NCI-H1436 (cell line): ENCODE measurements at regions not wholly inside any gene's neighbourhood (a gene's known extent, or its start where the extent isn't known, plus 50 kb on each side); places are given as distances from the start of the nearest gene placed in this dataset.

ENCODE experiments used
- DNase-seq: peaks from one replicate; lab custom pipeline; 2025; lab: John Stamatoyannopoulos, UW

DNA sequence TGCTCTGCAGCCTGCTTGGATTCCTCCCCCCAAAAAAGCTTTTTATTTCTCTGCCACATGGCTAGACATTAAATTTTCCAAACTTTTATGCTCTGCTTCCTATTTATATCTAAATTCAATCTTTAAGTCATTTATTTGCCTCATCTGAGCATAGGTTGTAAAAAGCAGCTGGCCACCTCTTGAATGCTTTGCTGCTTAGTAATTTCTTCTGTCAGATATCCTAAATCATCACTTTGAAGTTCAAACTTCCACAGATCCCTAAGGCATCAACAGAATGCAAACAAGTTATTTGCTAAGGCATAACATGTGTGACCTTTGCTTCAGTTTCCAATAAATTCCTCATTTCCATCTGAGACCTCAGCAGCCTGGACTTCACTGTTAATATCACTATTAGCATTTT, 209.6 kb downstream of the FSCB start:
- no peak for DNase-seq

GRCh38 chr14:44291366-44291915, 215.6 kb downstream of the FSCB start:
- DNase-seq = no peak

- no peak for DNase-seq
These were observed 219.2 kb downstream of the FSCB start for GRCh38 chr14:44287858-44288257.

DNA sequence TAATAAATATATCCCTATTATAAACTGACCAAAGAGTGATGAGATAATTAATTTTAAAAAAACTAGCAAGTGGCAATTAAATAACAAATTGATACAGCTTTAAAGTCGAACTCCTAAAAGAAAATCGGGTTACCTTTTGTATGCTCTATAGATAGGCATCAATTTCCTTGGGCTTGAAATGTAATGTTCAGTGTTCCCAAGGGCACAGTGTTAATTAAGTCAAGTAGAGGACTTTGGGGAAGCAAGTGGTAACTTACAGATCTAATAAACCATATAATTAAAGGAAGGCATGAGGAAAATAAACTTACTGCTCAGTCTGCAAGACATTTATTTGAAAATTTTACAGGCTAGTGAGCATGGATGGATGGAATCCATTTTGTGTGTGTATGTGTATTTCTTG, 220.9 kb downstream of the FSCB start:
- DNase-seq = no peak

DNA sequence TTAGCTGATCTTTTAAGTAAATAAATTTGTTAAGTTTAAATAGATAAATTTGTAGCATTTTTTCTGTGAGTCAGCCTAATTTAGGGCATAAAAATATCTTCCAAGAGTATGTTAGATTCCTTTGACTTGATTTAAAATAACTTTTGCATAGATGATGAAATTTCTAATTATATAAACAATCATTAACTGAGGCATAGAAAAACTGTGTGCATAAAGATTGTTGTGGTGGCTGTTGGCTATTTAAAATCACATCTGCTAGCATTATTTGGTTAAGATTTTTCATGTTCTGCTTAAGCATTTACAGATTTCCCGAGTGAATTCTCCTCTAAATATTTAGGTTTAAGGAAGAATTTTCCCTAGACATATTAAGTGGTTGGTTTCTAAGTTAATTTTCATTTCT, 223.2 kb downstream of the FSCB start:
- DNase-seq = no peak

- DNase-seq = no peak
These were observed 227.7 kb downstream of the FSCB start for GRCh38 chr14:44279357-44279756.

- DNase-seq = no peak
These were observed 235.4 kb downstream of the FSCB start for GRCh38 chr14:44271637-44272036.

DNA sequence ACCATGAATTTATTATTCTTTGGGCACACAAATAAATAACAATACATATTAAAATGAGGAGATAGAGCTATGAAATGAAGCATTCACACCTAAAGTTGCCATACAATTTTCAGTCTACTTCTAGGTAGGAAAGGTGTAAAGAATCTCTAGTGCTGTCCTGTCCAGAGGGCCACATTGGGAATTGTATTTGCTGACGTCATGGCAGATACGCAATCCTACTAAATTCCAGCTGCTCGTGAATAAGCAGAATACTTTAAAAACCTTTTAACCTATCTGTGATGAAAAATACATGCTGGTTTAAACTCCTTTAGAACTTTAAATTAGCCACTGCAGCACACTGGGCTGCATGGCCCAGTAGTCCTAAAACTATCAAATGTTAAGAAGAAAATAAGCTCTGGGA, 236.1 kb downstream of the FSCB start:
- DNase-seq = no peak

- no peak for DNase-seq
These were observed 241.8 kb downstream of the FSCB start for GRCh38 chr14:44265246-44265645.

- no peak for DNase-seq
These were observed 291.4 kb downstream of the FSCB start for GRCh38 chr14:44215660-44216059.

DNA sequence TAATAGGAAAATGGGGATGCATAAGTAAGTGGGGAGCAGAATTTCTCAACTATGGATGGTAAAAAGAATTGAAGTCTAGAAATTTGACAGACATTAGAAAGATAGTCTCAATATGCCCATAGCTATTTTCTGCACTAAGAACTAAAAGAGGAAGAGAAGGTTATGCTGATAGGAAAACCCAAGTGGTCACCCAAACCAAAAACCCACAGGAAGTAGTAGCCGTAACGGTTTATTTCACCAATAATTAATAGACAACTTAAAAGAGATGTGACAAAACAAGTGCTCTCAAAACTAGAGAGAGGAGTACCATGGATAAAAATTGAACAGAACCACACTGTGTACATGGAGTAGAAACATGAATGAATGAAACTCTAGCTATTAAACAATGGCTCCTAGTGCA, 295.4 kb downstream of the FSCB start:
- no peak for DNase-seq

- DNase-seq = no peak
These were observed 302.8 kb downstream of the FSCB start for GRCh38 chr14:44204061-44204835.

DNA sequence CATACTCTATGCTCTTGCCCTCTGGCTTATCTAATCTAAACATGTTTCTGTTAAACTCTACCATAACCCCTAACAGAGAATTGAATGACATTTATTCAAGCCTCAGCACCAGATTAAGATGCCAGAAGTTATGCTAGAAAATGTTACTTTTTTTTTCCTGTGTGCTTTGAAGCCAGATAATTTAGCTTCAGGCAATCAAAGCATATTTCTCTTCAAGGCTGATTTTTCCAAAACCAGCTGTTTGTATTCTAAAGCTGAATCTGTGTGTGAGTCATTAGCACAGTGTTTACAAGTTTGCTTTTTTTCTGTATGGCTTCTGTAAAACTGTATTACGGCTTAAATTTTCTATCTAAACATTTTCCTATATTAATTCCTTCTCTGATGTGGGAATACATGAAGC, 326.1 kb downstream of the FSCB start:
- no peak for DNase-seq

DNA sequence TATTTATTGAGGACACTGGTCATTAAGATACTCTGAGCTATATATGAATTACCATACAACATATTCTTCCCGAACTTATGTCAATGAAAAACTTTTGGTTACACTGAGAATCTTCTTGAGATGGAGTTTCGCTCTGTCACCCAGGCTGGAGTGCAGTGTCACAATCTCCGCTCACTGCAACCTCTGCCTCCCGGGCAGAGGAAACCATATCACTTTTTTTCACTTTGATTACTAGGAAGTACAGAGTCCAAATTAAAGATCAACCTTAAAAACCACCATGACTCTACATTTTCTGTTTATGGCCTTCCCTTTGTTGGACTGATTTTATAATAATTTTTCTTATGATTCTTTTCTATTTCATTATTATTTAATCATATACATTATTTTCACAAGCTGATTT, 336.5 kb downstream of the FSCB start:
- no peak for DNase-seq

- DNase-seq = no peak
These were observed 337.0 kb downstream of the FSCB start for GRCh38 chr14:44170101-44170500.

DNA sequence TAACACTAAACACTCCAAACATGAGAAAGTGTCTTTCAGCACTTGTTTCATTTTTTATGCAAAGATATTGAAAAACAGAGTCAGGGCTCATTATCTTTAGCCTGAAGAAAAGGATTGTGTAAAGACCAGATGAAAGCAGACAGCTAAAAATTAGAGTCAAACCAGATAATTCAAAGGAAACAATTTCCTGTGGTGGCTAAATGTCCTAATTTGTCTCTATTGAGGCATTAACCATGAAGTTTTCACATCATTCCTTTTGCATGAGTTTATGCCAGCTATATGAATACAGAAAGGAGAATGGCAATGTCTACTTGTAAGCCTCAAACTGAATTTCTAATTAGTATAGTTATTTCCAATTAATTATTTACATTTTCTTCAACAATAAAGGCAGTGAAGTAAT, 338.5 kb downstream of the FSCB start:
- DNase-seq = no peak

GRCh38 chr14:44166611-44167010, 340.5 kb downstream of the FSCB start:
- DNase-seq = no peak

GRCh38 chr14:44165936-44166335, 341.1 kb downstream of the FSCB start:
- DNase-seq = no peak

DNA sequence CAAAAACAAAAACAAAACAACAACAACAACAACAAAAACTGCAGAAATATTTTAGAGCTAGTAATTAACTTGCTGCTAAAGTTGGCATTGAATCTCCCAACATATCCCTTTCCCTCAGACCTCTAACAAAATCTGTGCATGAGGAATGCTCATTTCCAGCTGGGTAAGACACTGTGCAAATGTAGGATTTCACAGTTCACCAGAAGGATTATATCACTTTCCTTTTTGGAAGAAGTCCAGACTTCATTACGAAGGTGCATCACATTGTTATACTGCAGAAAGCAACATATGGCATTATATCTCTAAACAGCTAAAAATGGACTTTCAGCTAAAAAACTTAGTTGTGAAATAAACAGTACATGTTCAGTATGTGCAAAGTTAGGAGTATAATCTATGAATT, 341.8 kb downstream of the FSCB start:
- no peak for DNase-seq

DNA sequence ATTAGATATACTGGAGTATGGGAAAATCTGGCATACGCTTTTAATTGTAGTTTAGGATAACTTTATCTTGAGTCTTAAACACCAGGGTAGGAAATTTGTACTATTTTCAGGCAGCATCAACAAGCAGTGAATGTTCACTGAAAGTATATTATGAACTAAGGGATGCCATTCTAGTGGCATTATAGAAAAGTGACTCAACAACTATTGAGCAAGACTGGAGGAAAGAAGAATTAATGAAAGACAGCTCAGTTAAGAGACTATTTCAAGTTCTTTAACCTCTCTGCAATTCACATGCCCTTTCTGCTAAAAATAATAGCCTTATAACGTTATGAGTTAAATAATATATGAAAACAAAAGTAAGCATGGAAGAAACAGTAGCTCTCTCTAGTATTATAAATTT, 343.1 kb downstream of the FSCB start:
- DNase-seq = no peak

- DNase-seq = no peak
These were observed 344.9 kb downstream of the FSCB start for GRCh38 chr14:44162197-44162596.

DNA sequence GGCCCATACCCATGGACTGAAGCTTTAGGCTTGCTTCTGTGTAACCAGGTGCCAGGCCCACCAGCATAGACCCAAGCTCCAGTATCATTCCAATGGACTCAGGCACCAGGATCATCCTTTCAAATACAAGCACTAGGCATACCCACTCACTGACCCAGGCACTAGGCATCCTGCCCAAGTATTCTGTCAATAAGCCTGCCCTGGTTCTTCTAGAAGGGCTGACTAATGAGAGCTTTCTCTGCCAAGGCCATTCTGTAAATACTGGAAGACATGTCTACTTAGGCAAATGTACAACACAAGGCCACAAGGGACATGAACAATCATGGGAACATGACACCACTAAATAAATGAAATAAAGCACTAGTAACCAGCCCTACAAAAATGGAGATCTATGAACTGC, 352.2 kb downstream of the FSCB start:
- DNase-seq = no peak

DNA sequence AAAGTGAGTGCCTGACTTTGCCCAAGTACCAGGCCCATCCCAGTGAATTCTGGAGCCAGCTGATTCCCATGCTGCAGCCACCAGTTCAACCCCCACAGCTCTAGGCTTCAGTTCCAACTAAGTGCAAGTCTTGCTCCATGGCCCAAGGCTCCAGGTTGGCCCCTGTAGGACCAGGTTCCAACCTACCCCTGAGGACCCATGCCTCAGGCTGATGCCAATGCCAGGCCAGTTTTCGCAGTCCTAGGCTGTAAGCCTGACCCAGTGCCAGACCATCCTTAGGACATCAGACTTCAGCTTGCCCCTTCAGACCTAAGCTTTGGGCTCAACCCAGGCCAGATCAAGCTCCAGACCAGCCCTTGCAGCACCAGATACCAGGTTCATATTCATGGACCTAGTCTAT, 352.6 kb downstream of the FSCB start:
- no peak for DNase-seq

DNA sequence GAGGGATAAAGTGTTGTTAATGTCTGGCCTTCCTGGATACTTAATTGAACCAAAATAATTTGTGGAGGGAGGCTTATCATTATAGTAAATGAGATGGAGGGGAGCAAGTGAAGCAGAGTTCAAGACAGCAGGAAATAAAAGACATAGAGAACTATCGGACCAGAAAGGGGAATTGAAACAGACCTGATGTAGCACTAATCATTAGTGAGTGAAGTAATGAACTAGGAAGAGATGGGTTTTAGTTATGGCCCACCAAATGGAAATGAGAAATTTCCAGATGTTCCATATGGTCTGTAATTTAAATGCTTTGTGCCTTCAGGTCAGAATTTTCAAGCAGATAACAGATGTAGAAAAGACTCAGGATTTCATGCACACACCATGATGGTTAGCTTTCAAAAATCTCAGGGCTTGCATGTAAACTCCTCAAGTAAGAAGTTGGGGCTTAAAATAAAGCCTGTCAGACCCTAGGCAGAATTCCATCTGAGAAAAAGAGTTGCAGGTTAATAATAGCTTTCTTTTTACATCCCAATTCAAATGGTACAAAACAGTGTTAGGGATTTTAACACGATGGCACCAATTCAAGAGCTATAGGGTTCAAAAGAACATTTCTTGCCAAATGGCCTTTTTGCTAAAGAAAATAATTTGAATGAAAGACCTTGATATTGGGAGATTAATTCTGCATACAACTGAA, 355.8 kb downstream of the FSCB start:
- DNase-seq = no peak
